IMR-90 (cell line): ENCODE measurements at regions not wholly inside any gene's neighbourhood (a gene's known extent, or its start where the extent isn't known, plus 50 kb on each side); places are given as distances from the start of the nearest gene placed in this dataset.

Experiments used
- BHLHE40 ChIP-seq: fragments of 150-350 bp; IDR thresholded peaks from 2 replicates; pipeline ENCODE4 v1.6.1; 2016; ENCODE audit warnings: mild to moderate bottlenecking, low read depth, low read length
- MAZ ChIP-seq: IDR thresholded peaks from 2 replicates; pipeline ENCODE4 v1.6.1; 2012; ENCODE audit warnings: low read depth, mild to moderate bottlenecking, low read length, improper control_type of control experiment, moderate library complexity, borderline replicate concordance
- MXI1 ChIP-seq: IDR thresholded peaks from 2 replicates; pipeline ENCODE4 v1.6.1; 2012; ENCODE audit warnings: low read depth, mild to moderate bottlenecking, low read length, moderate library complexity, borderline replicate concordance
- POLR2A ChIP-seq: IDR thresholded peaks from 2 replicates; pipeline ENCODE4 v1.6.1; 2012; ENCODE audit warnings: mild to moderate bottlenecking, low read depth, low read length
- RAD21 ChIP-seq: IDR thresholded peaks from 2 replicates; pipeline ENCODE4 v1.6.1; 2012; ENCODE audit warnings: low read length, improper control_type of control experiment
- RCOR1 ChIP-seq: IDR thresholded peaks from 2 replicates; pipeline ENCODE4 v1.6.1; 2012; ENCODE audit warnings: mild to moderate bottlenecking, low read length, improper control_type of control experiment; ENCODE audit not compliant: insufficient replicate concordance
- RFX5 ChIP-seq: IDR thresholded peaks from 2 replicates; pipeline ENCODE4 v1.8.0; 2012; ENCODE audit warnings: low read depth, mild to moderate bottlenecking, low read length, moderate library complexity
- TF ChIP-seq, protein P1 (sequence below): conservative IDR thresholded peaks from 2 replicates; pipeline ENCODE4 v1.5.1; 2012; ENCODE audit warnings: mild to moderate bottlenecking, low read depth, low read length, improper control_type of control experiment
- TF ChIP-seq, protein P2 (sequence below): fragments of 150-350 bp; IDR thresholded peaks from 2 replicates; pipeline ENCODE4 v1.6.1; 2016; ENCODE audit warnings: low read depth, mild to moderate bottlenecking, low read length, moderate library complexity, borderline replicate concordance

GRCh38 chr14:40025101-40025500 lies 592.9 kb upstream of the FBXO33 start:
- TF ChIP-seq MAZ (no peak), POLR2A (no peak), BHLHE40 (no peak), RFX5 (no peak), RAD21 (no peak), RCOR1 (no peak), MXI1 (no peak)
- TF ChIP-seq, protein P1, sequence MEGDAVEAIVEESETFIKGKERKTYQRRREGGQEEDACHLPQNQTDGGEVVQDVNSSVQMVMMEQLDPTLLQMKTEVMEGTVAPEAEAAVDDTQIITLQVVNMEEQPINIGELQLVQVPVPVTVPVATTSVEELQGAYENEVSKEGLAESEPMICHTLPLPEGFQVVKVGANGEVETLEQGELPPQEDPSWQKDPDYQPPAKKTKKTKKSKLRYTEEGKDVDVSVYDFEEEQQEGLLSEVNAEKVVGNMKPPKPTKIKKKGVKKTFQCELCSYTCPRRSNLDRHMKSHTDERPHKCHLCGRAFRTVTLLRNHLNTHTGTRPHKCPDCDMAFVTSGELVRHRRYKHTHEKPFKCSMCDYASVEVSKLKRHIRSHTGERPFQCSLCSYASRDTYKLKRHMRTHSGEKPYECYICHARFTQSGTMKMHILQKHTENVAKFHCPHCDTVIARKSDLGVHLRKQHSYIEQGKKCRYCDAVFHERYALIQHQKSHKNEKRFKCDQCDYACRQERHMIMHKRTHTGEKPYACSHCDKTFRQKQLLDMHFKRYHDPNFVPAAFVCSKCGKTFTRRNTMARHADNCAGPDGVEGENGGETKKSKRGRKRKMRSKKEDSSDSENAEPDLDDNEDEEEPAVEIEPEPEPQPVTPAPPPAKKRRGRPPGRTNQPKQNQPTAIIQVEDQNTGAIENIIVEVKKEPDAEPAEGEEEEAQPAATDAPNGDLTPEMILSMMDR = no peak
- TF ChIP-seq, protein P2, sequence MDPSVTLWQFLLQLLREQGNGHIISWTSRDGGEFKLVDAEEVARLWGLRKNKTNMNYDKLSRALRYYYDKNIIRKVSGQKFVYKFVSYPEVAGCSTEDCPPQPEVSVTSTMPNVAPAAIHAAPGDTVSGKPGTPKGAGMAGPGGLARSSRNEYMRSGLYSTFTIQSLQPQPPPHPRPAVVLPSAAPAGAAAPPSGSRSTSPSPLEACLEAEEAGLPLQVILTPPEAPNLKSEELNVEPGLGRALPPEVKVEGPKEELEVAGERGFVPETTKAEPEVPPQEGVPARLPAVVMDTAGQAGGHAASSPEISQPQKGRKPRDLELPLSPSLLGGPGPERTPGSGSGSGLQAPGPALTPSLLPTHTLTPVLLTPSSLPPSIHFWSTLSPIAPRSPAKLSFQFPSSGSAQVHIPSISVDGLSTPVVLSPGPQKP = no peak
